Nucleus accumbens (tissue), 56 donors: ENCODE measurements at regions not wholly inside any gene's neighbourhood (a gene's known extent, or its start where the extent isn't known, plus 50 kb on each side); places are given as distances from the start of the nearest gene placed in this dataset.
"Not testable (repeated sequence)": the region's sequence is repeated elsewhere in the genome, so short reads cannot be mapped to it uniquely, and the experiment has no call there.

Experiments
- DNase-seq, 56 donors: peaks; one replicate each; lab custom pipeline; 2025; lab: John Stamatoyannopoulos, UW

GRCh38 chr4:98828801-98829200 is 100.1 kb downstream of the EIF4E start:
- DNase-seq, result no peak

GRCh38 chr4:98827661-98828060 is 101.3 kb downstream of the EIF4E start:
- no peak for DNase-seq

- no peak for DNase-seq
Measured at GRCh38 chr4:98822144-98822543, 106.8 kb downstream of the EIF4E start.

GRCh38 chr4:98818116-98818515 is 110.8 kb downstream of the EIF4E start:
- not testable (repeated sequence) for DNase-seq

GRCh38 chr4:98816816-98817215 is 112.1 kb downstream of the EIF4E start:
- no peak for DNase-seq

GRCh38 chr4:98816386-98816785 is 112.5 kb downstream of the EIF4E start:
- DNase-seq, result no peak

GRCh38 chr4:98804403-98804802 is 124.5 kb downstream of the EIF4E start:
- no peak for DNase-seq

GRCh38 chr4:98803251-98803650 is 125.7 kb downstream of the EIF4E start:
- DNase-seq, result no peak

- no peak for DNase-seq
Measured at GRCh38 chr4:98802770-98803198, 126.1 kb downstream of the EIF4E start.

GRCh38 chr4:98801259-98801725 is 127.6 kb downstream of the EIF4E start:
- peak in 38 of 56 donors; percentile 2 to 75 (median 32) for DNase-seq

- no peak for DNase-seq
Measured at GRCh38 chr4:98796991-98797390, 131.9 kb downstream of the EIF4E start.

GRCh38 chr4:98794565-98795205 is 134.2 kb downstream of the EIF4E start:
- DNase-seq, result peak in 16 of 56 donors; percentile 1 to 51 (median 12)

- DNase-seq, result no peak
Measured at GRCh38 chr4:98793658-98794057, 135.2 kb upstream of the TSPAN5 start.

GRCh38 chr4:98786866-98787265 is 128.5 kb upstream of the TSPAN5 start:
- DNase-seq, result no peak

- DNase-seq, result no peak
Measured at GRCh38 chr4:98784947-98785706, 126.7 kb upstream of the TSPAN5 start.

- DNase-seq, result no peak
Measured at GRCh38 chr4:98781641-98782357, 123.4 kb upstream of the TSPAN5 start.

- DNase-seq, result no peak
Measured at GRCh38 chr4:98780926-98781325, 122.5 kb upstream of the TSPAN5 start.

- DNase-seq, result no peak
Measured at GRCh38 chr4:98779088-98779487, 120.7 kb upstream of the TSPAN5 start.

GRCh38 chr4:98778206-98778605 is 119.8 kb upstream of the TSPAN5 start:
- no peak for DNase-seq

GRCh38 chr4:98775672-98776071 is 117.3 kb upstream of the TSPAN5 start:
- DNase-seq, result no peak

GRCh38 chr4:98773638-98774037 is 115.2 kb upstream of the TSPAN5 start:
- no peak for DNase-seq
